ENCODE measurements at regions not wholly inside any gene's neighbourhood (a gene's known extent, or its start where the extent isn't known, plus 50 kb on each side); places are given as distances from the start of the nearest gene placed in this dataset.

DNA sequence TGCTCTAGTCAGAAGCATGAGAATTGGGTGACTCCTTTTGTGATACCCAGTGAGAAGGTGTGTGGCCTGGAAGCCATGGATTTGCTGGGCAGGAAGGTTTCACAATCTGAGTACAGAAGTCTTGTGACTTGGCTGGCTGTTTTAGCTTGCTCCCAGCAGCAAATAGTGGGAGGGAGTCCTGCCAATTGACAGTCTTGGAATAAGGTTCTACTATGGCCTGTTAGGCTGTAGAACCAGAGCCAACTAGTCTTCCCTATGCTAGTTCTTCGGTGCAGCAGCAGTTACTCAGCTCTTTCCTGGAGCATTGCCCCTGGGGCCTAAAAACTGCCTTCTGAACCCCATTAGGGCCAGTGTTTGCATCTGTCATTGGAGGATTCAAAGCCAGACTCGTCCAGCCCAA lies 1935.4 kb upstream of the PCDH20 start:
- H3K4me3 ChIP-seq (ENCODE audit: low read depth, low read length): no peak overlapping the region
- ChIA-PET CTCF (no interaction called here), POLR2A (no interaction called here)
- DNase-seq (ENCODE audit: low read depth, low spot score): no peak
- TF ChIP-seq, protein P1, sequence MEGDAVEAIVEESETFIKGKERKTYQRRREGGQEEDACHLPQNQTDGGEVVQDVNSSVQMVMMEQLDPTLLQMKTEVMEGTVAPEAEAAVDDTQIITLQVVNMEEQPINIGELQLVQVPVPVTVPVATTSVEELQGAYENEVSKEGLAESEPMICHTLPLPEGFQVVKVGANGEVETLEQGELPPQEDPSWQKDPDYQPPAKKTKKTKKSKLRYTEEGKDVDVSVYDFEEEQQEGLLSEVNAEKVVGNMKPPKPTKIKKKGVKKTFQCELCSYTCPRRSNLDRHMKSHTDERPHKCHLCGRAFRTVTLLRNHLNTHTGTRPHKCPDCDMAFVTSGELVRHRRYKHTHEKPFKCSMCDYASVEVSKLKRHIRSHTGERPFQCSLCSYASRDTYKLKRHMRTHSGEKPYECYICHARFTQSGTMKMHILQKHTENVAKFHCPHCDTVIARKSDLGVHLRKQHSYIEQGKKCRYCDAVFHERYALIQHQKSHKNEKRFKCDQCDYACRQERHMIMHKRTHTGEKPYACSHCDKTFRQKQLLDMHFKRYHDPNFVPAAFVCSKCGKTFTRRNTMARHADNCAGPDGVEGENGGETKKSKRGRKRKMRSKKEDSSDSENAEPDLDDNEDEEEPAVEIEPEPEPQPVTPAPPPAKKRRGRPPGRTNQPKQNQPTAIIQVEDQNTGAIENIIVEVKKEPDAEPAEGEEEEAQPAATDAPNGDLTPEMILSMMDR (IDR thresholded peaks at IDR 0.05; ENCODE audit: insufficient read depth, low read length, missing control alignments): no peak

GRCh38 chr13:63345835-63346234 lies 1930.2 kb upstream of the PCDH20 start:
- ChIA-PET POLR2A (no interaction called here), CTCF (no interaction called here)

GRCh38 chr13:63344711-63345110 lies 1929.1 kb upstream of the PCDH20 start:
- CTCF ChIA-PET: no interaction called here
- POLR2A ChIA-PET: no interaction called here
- TF ChIP-seq, protein P1 (IDR thresholded peaks at IDR 0.05; ENCODE audit: insufficient read depth, low read length, missing control alignments): no peak
- no peak overlapping the region for H3K4me3 ChIP-seq (ENCODE audit: low read depth, low read length)
- DNase-seq (ENCODE audit: low read depth, low spot score): no peak

More at GRCh38 chr13:63345835-63346234, 1930.2 kb upstream of the PCDH20 start:
- no peak overlapping the region for H3K4me3 ChIP-seq (ENCODE audit: low read depth, low read length)
- no peak for DNase-seq (ENCODE audit: low read depth, low spot score)
- TF ChIP-seq, protein P1 (IDR thresholded peaks at IDR 0.05; ENCODE audit: insufficient read depth, low read length, missing control alignments): no peak

DNA sequence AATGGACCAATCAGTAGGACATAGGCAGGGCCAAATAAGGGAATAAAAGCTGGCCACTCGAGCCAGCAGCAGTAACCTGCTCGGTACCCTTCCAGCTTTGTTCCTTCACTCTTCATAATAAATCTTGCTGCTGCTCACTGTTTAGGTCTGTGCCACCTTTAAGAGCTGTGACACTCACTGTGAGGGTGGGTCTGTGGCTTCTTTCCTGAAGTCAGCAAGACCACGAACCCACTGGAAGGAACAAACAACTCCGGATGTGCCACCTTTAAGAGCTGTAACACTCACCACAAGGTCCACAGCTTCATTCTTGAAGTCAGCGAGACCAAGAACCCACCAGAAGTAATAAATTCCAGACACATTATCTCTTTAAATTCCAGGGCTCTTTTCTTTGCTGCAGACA lies 1922.3 kb upstream of the PCDH20 start:
- ChIA-PET CTCF (no interaction called here), POLR2A (no interaction called here)
- TF ChIP-seq, protein P1 (IDR thresholded peaks at IDR 0.05; ENCODE audit: insufficient read depth, low read length, missing control alignments): no peak
- no peak overlapping the region for H3K4me3 ChIP-seq (ENCODE audit: low read depth, low read length)
- DNase-seq (ENCODE audit: low read depth, low spot score): no peak

DNA sequence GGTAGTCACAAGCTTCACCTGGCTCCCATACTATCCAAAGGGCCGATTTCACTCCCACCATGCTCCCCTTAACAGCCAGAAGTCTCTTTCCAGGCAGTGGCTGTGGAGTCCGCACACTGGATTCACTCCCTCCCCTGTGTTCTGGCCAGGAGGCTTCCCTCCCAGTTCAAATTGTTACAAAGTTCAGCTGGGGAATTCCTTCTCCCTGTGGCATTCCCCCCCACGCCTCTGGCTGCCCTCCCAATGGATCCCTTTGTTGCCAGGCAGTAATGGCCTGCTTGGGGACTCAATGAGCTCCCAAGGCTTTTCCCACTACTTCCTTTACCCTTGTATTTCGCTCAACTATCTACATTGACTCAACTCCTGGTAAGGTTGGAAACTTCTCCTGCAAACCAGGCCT lies 1921.4 kb upstream of the PCDH20 start:
- POLR2A ChIA-PET: no interaction called here
- TF ChIP-seq, protein P1 (IDR thresholded peaks at IDR 0.05; ENCODE audit: insufficient read depth, low read length, missing control alignments): no peak
- no peak overlapping the region for H3K4me3 ChIP-seq (ENCODE audit: low read depth, low read length)
- DNase-seq (ENCODE audit: low read depth, low spot score): no peak
- CTCF ChIA-PET: no interaction called here

- no peak for DNase-seq (ENCODE audit: low read depth, low spot score)
- POLR2A ChIA-PET: no interaction called here
- TF ChIP-seq, protein P1 (IDR thresholded peaks at IDR 0.05; ENCODE audit: insufficient read depth, low read length, missing control alignments): no peak
- no peak overlapping the region for H3K4me3 ChIP-seq (ENCODE audit: low read depth, low read length)
- CTCF ChIA-PET: no interaction called here
Measured at GRCh38 chr13:63336549-63336948, 1920.9 kb upstream of the PCDH20 start.
